ENCODE measurements at regions not wholly inside any gene's neighbourhood (a gene's known extent, or its start where the extent isn't known, plus 50 kb on each side); places are given as distances from the start of the nearest gene placed in this dataset.
"Not testable (repeated sequence)": the region's sequence is repeated elsewhere in the genome, so short reads cannot be mapped to it uniquely, and the experiment has no call there.

- intact Hi-C loops (cut with DNase I) = no loop called here
- no peak for DNase-seq (ENCODE audit: low spot score in 2 of 2)
- no peaks in the 10 kb centered on the region for H3K4me1 ChIP-seq
- no peak overlapping the region for H3K27ac ChIP-seq
- no peaks in the 10 kb centered on the region for H3K27me3 ChIP-seq
- H3K4me3 ChIP-seq = no peak overlapping the region
- TF ChIP-seq CTCF (IDR thresholded peaks at IDR 0.05) = no peak
- H3K36me3 ChIP-seq = no peaks in the 10 kb centered on the region
- no peaks in the 10 kb centered on the region for H3K9me3 ChIP-seq
These were observed 96.8 kb upstream of the NTF3 start for GRCh38 chr12:5335069-5335468.

GRCh38 chr12:5341086-5341485 lies 90.8 kb upstream of the NTF3 start:
- H3K4me3 ChIP-seq; H3K36me3 ChIP-seq; H3K4me1 ChIP-seq; H3K27me3 ChIP-seq; H3K27ac ChIP-seq; H3K9me3 ChIP-seq; DNase-seq (ENCODE audit: low spot score in 2 of 2); intact Hi-C loops (cut with DNase I): not testable (repeated sequence)

GRCh38 chr12:5343711-5344110 lies 88.2 kb upstream of the NTF3 start:
- no peaks in the 10 kb centered on the region for H3K9me3 ChIP-seq
- H3K4me3 ChIP-seq = no peak overlapping the region
- DNase-seq (ENCODE audit: low spot score in 2 of 2) = no peak
- intact Hi-C loops (cut with DNase I) = no loop called here
- H3K27me3 ChIP-seq = no peaks in the 10 kb centered on the region
- TF ChIP-seq CTCF (IDR thresholded peaks at IDR 0.05) = no peak
- no peak overlapping the region for H3K27ac ChIP-seq
- H3K36me3 ChIP-seq = no peaks in the 10 kb centered on the region
- H3K4me1 ChIP-seq = no peaks in the 10 kb centered on the region

- no peaks in the 10 kb centered on the region for H3K9me3 ChIP-seq
- no peak for DNase-seq (ENCODE audit: low spot score in 2 of 2)
- no peak overlapping the region for H3K4me3 ChIP-seq
- no peaks in the 10 kb centered on the region for H3K4me1 ChIP-seq
- H3K27ac ChIP-seq = no peak overlapping the region
- TF ChIP-seq CTCF (IDR thresholded peaks at IDR 0.05) = no peak
- no peaks in the 10 kb centered on the region for H3K27me3 ChIP-seq
- intact Hi-C loops (cut with DNase I) = no loop called here
- no peaks in the 10 kb centered on the region for H3K36me3 ChIP-seq
These were observed 87.8 kb upstream of the NTF3 start for GRCh38 chr12:5344131-5344530.

GRCh38 chr12:5345534-5345933 lies 86.4 kb upstream of the NTF3 start:
- Histone ChIP-seq H3K27ac (no peak overlapping the region), H3K4me3 (no peak overlapping the region), H3K4me1 (no peaks in the 10 kb centered on the region), H3K9me3 (no peaks in the 10 kb centered on the region), H3K36me3 (no peaks in the 10 kb centered on the region), H3K27me3 (no peaks in the 10 kb centered on the region)
- no peak for TF ChIP-seq CTCF (IDR thresholded peaks at IDR 0.05)
- intact Hi-C loops (cut with DNase I) = no loop called here
- no peak for DNase-seq (ENCODE audit: low spot score in 2 of 2)

GRCh38 chr12:5348057-5348456 lies 83.9 kb upstream of the NTF3 start:
- intact Hi-C loops (cut with DNase I) = no loop called here
- Histone ChIP-seq H3K27ac (no peak overlapping the region), H3K4me3 (no peak overlapping the region), H3K36me3 (no peaks in the 10 kb centered on the region), H3K4me1 (no peaks in the 10 kb centered on the region), H3K27me3 (no peaks in the 10 kb centered on the region), H3K9me3 (peaks cover 0 to 2% of the 10 kb centered on the region in 2 donors)
- no peak for DNase-seq (ENCODE audit: low spot score in 2 of 2)
- TF ChIP-seq CTCF (IDR thresholded peaks at IDR 0.05) = no peak

Data from ascending aorta (tissue), 2 donors.